K562 (cell line): ENCODE measurements at regions not wholly inside any gene's neighbourhood (a gene's known extent, or its start where the extent isn't known, plus 50 kb on each side); places are given as distances from the start of the nearest gene placed in this dataset.

Experiments used
- ATAC-seq: fragments of 200-7000 bp; cut with Tn5 transposase; 3 replicates; pipeline ENCODE4 v1.9.1; 2020; ENCODE audit warnings: moderate library complexity
- BruUV-seq: library from RNA; stranded (reverse); fragments of 400-500 nt; replicated peaks from 2 replicates; lab custom pipeline; 2021; lab: Mats Ljungman, UMichigan
- CTCF ChIA-PET: fragments of 300-600 bp; formaldehyde crosslinking; extraction: SDS; loops from one replicate; lab custom pipeline; 2021; ENCODE audit warnings: low intra/inter-chr PET ratio; lab: Yijun Ruan, JAX
- POLR2A ChIA-PET: fragments of 300-600, 350-650 bp; sonication (Branson Sonifier 250); formaldehyde crosslinking; extraction: SDS; loops from one replicate; lab custom pipeline; 2021; ENCODE audit warnings: antibody characterized with exemption, inconsistent platforms; lab: Yijun Ruan, JAX
- DNase-seq, 4 experiments: peaks; one replicate each; pipeline versions ENCODE4 v3.0.0 to v3.0.0-alpha.2; 2011 to 2018; ENCODE audit warnings: low spot score in 3 of 4, mixed read lengths in 3 of 4; ENCODE audit errors: extremely low read depth in 1 of 4
- FAIRE-seq: peaks from 2 replicates; lab custom pipeline; 2011; peaks lifted over from hg19 to GRCh38; lab: Jason Lieb, UNC
- H2AFZ ChIP-seq: 2 replicates; pipeline ENCODE4 v1.6.0; 2011; ENCODE audit warnings: low read depth, low read length, control low read depth, inconsistent platforms
- H3K27ac ChIP-seq: fragments of 200-600 bp; 3 replicates; pipeline ENCODE4 v1.8.0; 2011; ENCODE audit warnings: low read depth, mild to moderate bottlenecking, control low read depth, inconsistent platforms, low read length, moderate library complexity, mixed read lengths; ENCODE audit errors: extremely low read depth
- H3K27me3 ChIP-seq, 2 experiments: fragments of 300-600 bp in 1 of 2; 2 replicates in 1 of 2; 3 replicates in 1 of 2; pipeline versions ENCODE4 v1.6.0 to v1.8.0; 2011; ENCODE audit warnings: inconsistent platforms in 2 of 2, low read length in 2 of 2, mild to moderate bottlenecking in 1 of 2, mixed read lengths in 1 of 2, moderate library complexity in 1 of 2; ENCODE audit not compliant: control insufficient read depth in 2 of 2, insufficient read depth in 2 of 2
- H3K36me3 ChIP-seq: fragments of 300-600 bp; 3 replicates; pipeline ENCODE4 v1.8.0; 2011; ENCODE audit warnings: mild to moderate bottlenecking, low read length, inconsistent platforms; ENCODE audit not compliant: control insufficient read depth, insufficient read depth
- H3K4me1 ChIP-seq, 2 experiments: fragments of 200-600 bp in 1 of 2; replicated peaks in 1 of 2; 2 replicates in 1 of 2; 3 replicates in 1 of 2; pipeline versions ENCODE4 v1.5.1 to v1.8.0; 2011; ENCODE audit warnings: inconsistent platforms in 2 of 2, low read length in 2 of 2, mild to moderate bottlenecking in 1 of 2, mixed read lengths in 1 of 2, moderate library complexity in 1 of 2; ENCODE audit not compliant: control insufficient read depth in 2 of 2, insufficient read depth in 2 of 2
- H3K4me2 ChIP-seq: 2 replicates; pipeline ENCODE4 v1.6.1; 2011; ENCODE audit warnings: low read length, control low read depth, inconsistent platforms, mixed read lengths; ENCODE audit not compliant: insufficient read depth
- H3K4me3 ChIP-seq: fragments of 200-600 bp; sonication (generic), shearing (Covaris generic); 2 replicates; pipeline ENCODE4 v1.5.1; 2016; ENCODE audit warnings: control low read depth, inconsistent platforms
- H3K79me2 ChIP-seq: fragments of 200-600 bp; 3 replicates; pipeline ENCODE4 v1.8.0; 2011; ENCODE audit warnings: low read length, inconsistent platforms; ENCODE audit not compliant: control insufficient read depth, insufficient read depth
- H3K9ac ChIP-seq, 2 experiments: 2 replicates each; pipeline versions ENCODE4 v1.6.0 to v1.6.1; 2011; ENCODE audit warnings: low read depth in 2 of 2, low read length in 2 of 2, control low read depth in 1 of 2, inconsistent platforms in 1 of 2, mild to moderate bottlenecking in 1 of 2, mixed read lengths in 1 of 2; ENCODE audit not compliant: insufficient read depth in 1 of 2
- H3K9me1 ChIP-seq: one replicate; pipeline ENCODE4 v1.6.0; 2011; ENCODE audit warnings: inconsistent platforms, mild to moderate bottlenecking, low read length, moderate library complexity; ENCODE audit not compliant: control insufficient read depth, insufficient read depth
- H3K9me3 ChIP-seq: replicated peaks from 2 replicates; pipeline ENCODE4 v1.5.1; 2011; ENCODE audit warnings: low read depth, low read length, inconsistent platforms; ENCODE audit not compliant: control insufficient read depth, insufficient read depth
- H4K20me1 ChIP-seq: replicated peaks from 2 replicates; pipeline ENCODE4 v1.6.1; 2011; ENCODE audit warnings: low read length, inconsistent platforms, mixed read lengths; ENCODE audit not compliant: control insufficient read depth, insufficient read depth
- ARID2 ChIP-seq: fragments of 450-650 bp; IDR thresholded peaks from 2 replicates; pipeline ENCODE4 v1.6.1; 2017; ENCODE audit warnings: antibody characterized with exemption, mild to moderate bottlenecking
- EGR1 ChIP-seq: fragments of 450-650 bp; conservative IDR thresholded peaks from 2 replicates; pipeline ENCODE4 v1.6.1; 2017; ENCODE audit warnings: mild to moderate bottlenecking
- ESRRB ChIP-seq: fragments of 250-450 bp; sonication (Bioruptor Pico); IDR thresholded peaks from 2 replicates; pipeline ENCODE4 v1.5.0; 2020; ENCODE audit warnings: mild to moderate bottlenecking, moderate library complexity, borderline replicate concordance
- HMGN3 ChIP-seq: IDR thresholded peaks from 2 replicates; pipeline ENCODE4 v1.6.1; 2011; ENCODE audit warnings: borderline replicate concordance, low read depth, mild to moderate bottlenecking, mixed read lengths, low read length; ENCODE audit not compliant: insufficient read length; ENCODE audit errors: extremely low read depth
- SMAD4 ChIP-seq: fragments of 250-450 bp; sonication (Bioruptor Pico); conservative IDR thresholded peaks from 2 replicates; pipeline ENCODE4 v1.8.0; 2021; ENCODE audit warnings: inconsistent platforms, mild to moderate bottlenecking, moderate library complexity
- SMC3 ChIP-seq: conservative IDR thresholded peaks from 2 replicates; pipeline ENCODE4 v1.6.1; 2011; ENCODE audit warnings: low read depth, low read length, improper control_type of control experiment; ENCODE audit not compliant: insufficient read depth
- TAF9B ChIP-seq: fragments of 450-650 bp; IDR thresholded peaks from 2 replicates; pipeline ENCODE4 v1.6.1; 2018; ENCODE audit warnings: mild to moderate bottlenecking; ENCODE audit not compliant: partially characterized antibody
- TEAD1 ChIP-seq, 2 experiments: fragments of 450-650 bp in 1 of 2; sonication (generic) in 1 of 2; formaldehyde crosslinking; IDR thresholded peaks; 2 replicates each; pipeline versions ENCODE4 v1.4.0 to v1.8.0; 2020 to 2022; ENCODE audit warnings: mild to moderate bottlenecking in 2 of 2, missing genetic modification reagents in 1 of 2
- U2AF1 ChIP-seq: fragments of 200-400 bp; formaldehyde crosslinking; optimal IDR thresholded peaks from 2 replicates; pipeline ENCODE3; 2017; ENCODE audit warnings: mild to moderate bottlenecking, low read depth, low read length, moderate library complexity
- ZBED1 ChIP-seq: IDR thresholded peaks from 2 replicates; pipeline ENCODE4 v1.6.1; 2014
- ZBTB7A ChIP-seq: IDR thresholded peaks from 2 replicates; pipeline ENCODE4 v1.6.1; 2011; ENCODE audit warnings: low read depth, mild to moderate bottlenecking, low read length, moderate library complexity, borderline replicate concordance; ENCODE audit not compliant: control insufficient read depth
- ZNF12 ChIP-seq: sonication (generic); formaldehyde crosslinking; IDR thresholded peaks from 2 replicates; pipeline ENCODE4 v1.4.0; 2020; ENCODE audit warnings: mild to moderate bottlenecking, missing genetic modification reagents
- ZNF224 ChIP-seq: sonication (generic); formaldehyde crosslinking; IDR thresholded peaks from 2 replicates; pipeline ENCODE4 v1.8.0; 2022; ENCODE audit warnings: mild to moderate bottlenecking, missing genetic modification reagents
- ZNF274 ChIP-seq: IDR thresholded peaks from 2 replicates; pipeline ENCODE4 v1.6.1; 2011; ENCODE audit warnings: low read depth, mild to moderate bottlenecking, low read length, moderate library complexity, borderline replicate concordance
- ZNF316 ChIP-seq: fragments of 450-650 bp; IDR thresholded peaks from 2 replicates; pipeline ENCODE4 v1.6.1; 2016
- ZNF717 ChIP-seq: fragments of 250-450 bp; sonication (Bioruptor Pico); IDR thresholded peaks from 2 replicates; pipeline ENCODE4 v1.5.0; 2021
- WGBS: fragments of 100-300 bp; shearing (Covaris generic); methylation state at CpG from one replicate; pipeline ENCODE4 v1.1.6; 2016; ENCODE audit warnings: low coverage, mixed read lengths; ENCODE audit not compliant: insufficient coverage; ENCODE audit errors: missing lambda C conversion rate; 5-methylcytosine and 5-hydroxymethylcytosine counted together
- in situ Hi-C: fragments of 300-500 bp; cut with MboI; formaldehyde crosslinking; loops from 4 replicates; pipeline ENCODE4 v1.15.0; 2018; ENCODE audit warnings: inconsistent platforms, mixed read lengths
- intact Hi-C: fragments of 100-400 bp; cut with micrococcal nuclease; formaldehyde crosslinking; loops from 2 replicates; pipeline ENCODE4 v1.14.2; 2022
- TF ChIP-seq, protein P1 (sequence below): sonication (generic); formaldehyde crosslinking; IDR thresholded peaks from 2 replicates; pipeline ENCODE4 v1.9.0; 2022; ENCODE audit warnings: mild to moderate bottlenecking, missing genetic modification reagents
- TF ChIP-seq, protein P2 (sequence below): fragments of 450-650 bp; IDR thresholded peaks from 2 replicates; pipeline ENCODE4 v1.6.1; 2017; ENCODE audit warnings: antibody characterized with exemption, mild to moderate bottlenecking

DNA sequence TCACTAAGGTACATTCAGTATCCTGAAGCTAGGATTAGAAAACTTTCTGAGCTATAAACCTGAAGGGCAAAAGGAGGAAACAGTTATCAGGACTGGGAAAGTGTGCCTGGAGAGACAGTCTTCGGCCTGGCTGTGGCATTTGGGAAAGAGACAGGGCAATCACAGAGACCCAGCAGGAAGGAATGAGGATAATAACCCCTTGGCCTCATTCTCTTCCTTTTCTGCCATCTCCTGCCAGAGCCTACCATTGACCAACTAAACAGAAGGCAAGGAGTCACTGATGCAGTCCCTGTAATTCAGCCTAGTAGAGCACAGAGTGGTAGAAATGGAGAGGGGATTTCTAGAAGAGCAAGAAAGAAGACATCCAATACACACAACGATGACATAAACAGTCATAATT, 359.4 kb downstream of the HDGFL1 start (continued):
- TF ChIP-seq, protein P1, sequence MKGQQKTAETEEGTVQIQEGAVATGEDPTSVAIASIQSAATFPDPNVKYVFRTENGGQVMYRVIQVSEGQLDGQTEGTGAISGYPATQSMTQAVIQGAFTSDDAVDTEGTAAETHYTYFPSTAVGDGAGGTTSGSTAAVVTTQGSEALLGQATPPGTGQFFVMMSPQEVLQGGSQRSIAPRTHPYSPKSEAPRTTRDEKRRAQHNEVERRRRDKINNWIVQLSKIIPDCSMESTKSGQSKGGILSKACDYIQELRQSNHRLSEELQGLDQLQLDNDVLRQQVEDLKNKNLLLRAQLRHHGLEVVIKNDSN = no peak
- no peak for TF ChIP-seq SMAD4 (CRISPR knock-in tag)

DNA sequence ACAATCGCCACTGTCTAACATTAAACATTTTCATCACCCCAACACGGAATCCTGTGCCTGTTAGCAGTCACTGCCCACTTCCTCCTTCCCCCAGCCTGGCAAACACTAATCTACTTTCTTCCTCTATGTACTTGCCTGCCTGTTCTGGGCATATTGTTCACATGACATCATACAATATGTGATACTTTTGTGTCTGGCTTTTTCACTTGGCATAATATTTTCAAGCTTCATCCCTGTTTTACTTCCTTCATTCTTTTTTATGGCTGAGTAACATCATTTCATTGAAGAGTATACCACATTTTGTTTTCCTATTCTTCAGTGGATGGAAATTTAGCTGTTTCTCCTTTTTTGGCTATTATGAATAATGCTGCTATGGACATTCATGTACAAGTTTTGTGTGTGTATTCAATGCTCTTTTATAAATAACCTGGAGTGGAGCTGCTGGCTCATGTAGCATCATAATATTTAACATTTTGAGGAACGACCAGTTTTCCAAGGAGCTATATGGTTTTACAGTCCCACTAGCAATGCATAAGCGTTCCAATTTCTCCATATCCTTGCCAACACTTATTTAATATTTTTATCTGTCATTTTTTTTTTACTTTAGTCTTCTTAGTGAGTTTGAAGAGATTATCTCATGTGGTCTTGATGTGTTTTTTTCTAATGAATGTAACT, 360.1 kb downstream of the HDGFL1 start:
- H4K20me1 ChIP-seq = no peaks in the 10 kb centered on the region
- H2AFZ ChIP-seq = no peak overlapping the region
- H3K9me3 ChIP-seq = no peaks in the 10 kb centered on the region
- intact Hi-C loops (no loop called here), in situ Hi-C loops (no loop called here)
- ChIA-PET CTCF (no interaction called here), POLR2A (no interaction called here)
- H3K9ac ChIP-seq = no peak overlapping the region
- H3K27ac ChIP-seq = no peak overlapping the region
- 1% methylated on average over 4 of the region's 4 CpGs for WGBS
- H3K27me3 ChIP-seq = no peaks in the 10 kb centered on the region
- H3K4me2 ChIP-seq = no peak overlapping the region
- BruUV-seq = no TSS peak
- H3K4me1 ChIP-seq = no peaks in the 10 kb centered on the region
- FAIRE-seq = no peak
- H3K79me2 ChIP-seq = no peaks in the 10 kb centered on the region
- ATAC-seq = no peak
- no peaks in the 10 kb centered on the region for H3K36me3 ChIP-seq
- no peaks in the 10 kb centered on the region for H3K9me1 ChIP-seq
- DNase-seq = no peak
- no peak overlapping the region for H3K4me3 ChIP-seq
- no peak for TF ChIP-seq ZNF316
- TF ChIP-seq ZBED1 = no peak
- no peak for TF ChIP-seq TAF9B
- TF ChIP-seq U2AF1 = no peak
- TF ChIP-seq ZNF12 (CRISPR knock-in tag) = no peak
- TF ChIP-seq TEAD1 (CRISPR knock-in tag; IDR thresholded peaks at IDR 0.05) = no peak
- TF ChIP-seq, protein P2, sequence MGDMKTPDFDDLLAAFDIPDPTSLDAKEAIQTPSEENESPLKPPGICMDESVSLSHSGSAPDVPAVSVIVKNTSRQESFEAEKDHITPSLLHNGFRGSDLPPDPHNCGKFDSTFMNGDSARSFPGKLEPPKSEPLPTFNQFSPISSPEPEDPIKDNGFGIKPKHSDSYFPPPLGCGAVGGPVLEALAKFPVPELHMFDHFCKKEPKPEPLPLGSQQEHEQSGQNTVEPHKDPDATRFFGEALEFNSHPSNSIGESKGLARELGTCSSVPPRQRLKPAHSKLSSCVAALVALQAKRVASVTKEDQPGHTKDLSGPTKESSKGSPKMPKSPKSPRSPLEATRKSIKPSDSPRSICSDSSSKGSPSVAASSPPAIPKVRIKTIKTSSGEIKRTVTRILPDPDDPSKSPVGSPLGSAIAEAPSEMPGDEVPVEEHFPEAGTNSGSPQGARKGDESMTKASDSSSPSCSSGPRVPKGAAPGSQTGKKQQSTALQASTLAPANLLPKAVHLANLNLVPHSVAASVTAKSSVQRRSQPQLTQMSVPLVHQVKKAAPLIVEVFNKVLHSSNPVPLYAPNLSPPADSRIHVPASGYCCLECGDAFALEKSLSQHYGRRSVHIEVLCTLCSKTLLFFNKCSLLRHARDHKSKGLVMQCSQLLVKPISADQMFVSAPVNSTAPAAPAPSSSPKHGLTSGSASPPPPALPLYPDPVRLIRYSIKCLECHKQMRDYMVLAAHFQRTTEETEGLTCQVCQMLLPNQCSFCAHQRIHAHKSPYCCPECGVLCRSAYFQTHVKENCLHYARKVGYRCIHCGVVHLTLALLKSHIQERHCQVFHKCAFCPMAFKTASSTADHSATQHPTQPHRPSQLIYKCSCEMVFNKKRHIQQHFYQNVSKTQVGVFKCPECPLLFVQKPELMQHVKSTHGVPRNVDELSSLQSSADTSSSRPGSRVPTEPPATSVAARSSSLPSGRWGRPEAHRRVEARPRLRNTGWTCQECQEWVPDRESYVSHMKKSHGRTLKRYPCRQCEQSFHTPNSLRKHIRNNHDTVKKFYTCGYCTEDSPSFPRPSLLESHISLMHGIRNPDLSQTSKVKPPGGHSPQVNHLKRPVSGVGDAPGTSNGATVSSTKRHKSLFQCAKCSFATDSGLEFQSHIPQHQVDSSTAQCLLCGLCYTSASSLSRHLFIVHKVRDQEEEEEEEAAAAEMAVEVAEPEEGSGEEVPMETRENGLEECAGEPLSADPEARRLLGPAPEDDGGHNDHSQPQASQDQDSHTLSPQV = no peak
- TF ChIP-seq ZBTB7A = no peak
- no peak for TF ChIP-seq ZNF274
- no peak for TF ChIP-seq ESRRB (CRISPR knock-in tag)
- TF ChIP-seq ARID2 = no peak
- no peak for TF ChIP-seq EGR1
- no peak for TF ChIP-seq ZNF224 (CRISPR knock-in tag)
- no peak for TF ChIP-seq HMGN3
- no peak for TF ChIP-seq SMC3
- TF ChIP-seq ZNF717 (CRISPR knock-in tag) = no peak
